ENCODE measurements at regions not wholly inside any gene's neighbourhood (a gene's known extent, or its start where the extent isn't known, plus 50 kb on each side); places are given as distances from the start of the nearest gene placed in this dataset.
"Not testable (repeated sequence)": the region's sequence is repeated elsewhere in the genome, so short reads cannot be mapped to it uniquely, and the experiment has no call there.

- DNase-seq (ENCODE audit: low spot score) = no peak
These were observed 106.7 kb downstream of the FAM174A start for GRCh38 chr5:100641833-100642232.

DNA sequence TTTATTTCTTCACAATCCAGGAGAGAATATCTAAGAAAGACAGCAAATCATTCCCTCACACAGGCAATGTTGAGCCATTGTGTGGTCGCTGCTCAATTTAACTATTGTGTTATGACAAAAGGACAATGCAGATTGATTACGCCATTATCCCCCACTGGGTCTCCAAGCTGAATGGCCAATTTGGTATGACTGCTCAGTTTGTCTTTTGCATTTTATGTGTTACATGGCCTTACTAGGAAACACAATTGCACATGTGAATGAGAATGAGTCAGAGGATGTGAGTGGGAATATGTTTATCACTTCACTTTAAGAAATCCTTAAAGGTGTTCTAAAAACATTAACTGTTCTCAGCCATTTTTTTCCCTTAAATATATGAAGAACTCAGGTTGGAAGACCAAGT is 108.3 kb downstream of the FAM174A start:
- DNase-seq (ENCODE audit: low spot score) = peak; percentile 70

GRCh38 chr5:100644185-100644584 is 109.0 kb downstream of the FAM174A start:
- DNase-seq (ENCODE audit: low spot score) = no peak

DNA sequence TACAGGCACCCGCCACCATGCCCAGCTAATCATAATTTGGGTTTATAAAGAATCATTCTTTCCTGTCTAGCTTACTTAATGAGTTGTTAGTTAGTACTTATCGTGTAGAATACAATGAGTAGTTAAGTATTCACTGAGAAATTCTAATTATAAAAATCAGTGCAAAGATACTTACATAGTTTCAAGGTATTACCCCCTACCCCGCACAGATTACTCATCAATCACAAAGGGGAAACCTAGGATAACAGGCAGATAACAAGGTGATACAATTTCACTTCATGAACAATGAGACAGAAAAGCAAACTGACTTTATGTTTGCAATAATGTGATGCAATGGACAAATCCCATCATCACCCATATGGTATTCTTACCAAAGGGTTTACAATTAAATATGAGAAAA is 109.6 kb downstream of the FAM174A start:
- DNase-seq (ENCODE audit: low spot score) = no peak

DNA sequence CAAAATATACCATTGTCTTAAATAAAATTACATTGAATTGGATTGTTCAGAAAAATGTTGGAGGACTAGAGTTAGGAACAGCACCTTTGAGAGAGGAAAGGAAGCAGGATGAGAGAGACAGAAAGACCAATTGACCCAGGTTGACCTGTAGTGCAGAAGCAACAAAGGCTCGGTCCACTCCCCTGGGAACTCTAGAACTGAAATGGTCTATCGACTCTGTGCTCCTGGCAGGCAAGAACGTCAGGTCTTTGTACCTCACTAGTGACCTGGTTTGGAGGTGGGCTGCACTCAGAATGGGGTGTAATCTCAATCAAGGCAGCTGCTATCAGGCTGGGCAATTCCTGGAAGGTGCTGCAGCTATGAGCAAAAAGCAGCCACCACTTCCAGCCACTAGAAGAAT is 110.8 kb downstream of the FAM174A start:
- DNase-seq (ENCODE audit: low spot score) = no peak

- no peak for DNase-seq (ENCODE audit: low spot score)
These were observed 111.5 kb downstream of the FAM174A start for GRCh38 chr5:100646691-100647090.

DNA sequence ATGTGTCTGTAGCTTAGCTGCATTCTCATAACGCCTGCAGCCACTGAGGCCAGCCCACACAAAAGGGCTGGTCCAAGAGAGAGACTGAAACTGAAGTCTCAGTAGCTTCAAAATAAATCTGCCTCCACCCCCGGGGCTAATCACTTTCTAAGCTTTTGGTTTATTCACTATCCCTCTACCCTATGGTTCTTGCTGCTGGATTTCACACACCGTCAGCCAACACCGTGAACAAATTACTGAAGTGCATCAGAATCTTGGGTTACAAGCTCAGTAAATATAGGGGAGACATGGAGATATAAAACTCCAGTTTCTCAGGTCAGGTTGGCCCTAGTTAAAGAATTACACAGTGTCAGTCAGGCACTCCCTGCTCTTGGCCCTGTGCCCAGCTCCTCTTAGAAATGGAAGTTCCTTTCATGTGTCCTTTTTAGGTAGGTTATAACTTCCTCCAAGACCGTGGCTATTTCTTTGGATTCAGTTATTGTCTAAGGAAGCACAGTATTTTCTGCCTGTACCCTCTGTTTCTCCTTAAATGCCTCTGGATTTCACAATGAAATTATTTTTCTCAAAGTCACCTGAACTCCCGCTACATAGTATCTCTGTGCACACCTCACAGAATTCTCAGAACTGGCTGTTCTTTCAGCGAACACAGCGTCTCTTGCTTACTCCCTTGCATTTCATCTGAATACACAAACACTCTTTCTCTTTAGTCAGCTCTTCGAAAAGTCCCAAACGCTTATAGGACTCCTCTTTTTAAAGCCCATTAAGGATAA is 112.5 kb downstream of the FAM174A start:
- no peak for DNase-seq (ENCODE audit: low spot score)

GRCh38 chr5:100654895-100655294 is 119.7 kb downstream of the FAM174A start:
- no peak for DNase-seq (ENCODE audit: low spot score)

- not testable (repeated sequence) for DNase-seq (ENCODE audit: low spot score)
These were observed 121.6 kb downstream of the FAM174A start for GRCh38 chr5:100656771-100657170.

- DNase-seq (ENCODE audit: low spot score) = no peak
These were observed 124.1 kb downstream of the FAM174A start for GRCh38 chr5:100659080-100659795.

DNA sequence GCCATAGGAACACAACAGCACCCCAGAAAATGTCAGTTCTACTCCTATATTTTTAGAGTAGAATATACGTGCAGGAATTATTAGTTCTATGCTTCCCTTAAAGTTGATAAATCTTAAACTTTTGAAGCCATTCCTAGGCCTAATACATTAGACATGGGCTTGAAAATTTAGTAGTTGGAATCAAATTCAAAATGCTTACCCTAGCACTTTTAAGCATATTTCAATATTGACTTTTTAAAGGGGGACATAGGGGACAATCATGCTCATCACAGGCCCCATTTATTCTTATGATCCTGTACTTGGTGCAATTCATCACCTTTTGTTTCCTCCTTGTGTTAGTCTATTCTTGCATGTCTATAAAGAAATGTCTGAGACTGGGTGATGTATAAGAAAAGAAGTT is 129.0 kb downstream of the FAM174A start:
- DNase-seq (ENCODE audit: low spot score) = no peak

- DNase-seq (ENCODE audit: low spot score) = peak; percentile 10
These were observed 132.0 kb downstream of the FAM174A start for GRCh38 chr5:100667161-100667630.

- DNase-seq (ENCODE audit: low spot score) = peak; percentile 42
These were observed 133.3 kb downstream of the FAM174A start for GRCh38 chr5:100668511-100668910.

DNA sequence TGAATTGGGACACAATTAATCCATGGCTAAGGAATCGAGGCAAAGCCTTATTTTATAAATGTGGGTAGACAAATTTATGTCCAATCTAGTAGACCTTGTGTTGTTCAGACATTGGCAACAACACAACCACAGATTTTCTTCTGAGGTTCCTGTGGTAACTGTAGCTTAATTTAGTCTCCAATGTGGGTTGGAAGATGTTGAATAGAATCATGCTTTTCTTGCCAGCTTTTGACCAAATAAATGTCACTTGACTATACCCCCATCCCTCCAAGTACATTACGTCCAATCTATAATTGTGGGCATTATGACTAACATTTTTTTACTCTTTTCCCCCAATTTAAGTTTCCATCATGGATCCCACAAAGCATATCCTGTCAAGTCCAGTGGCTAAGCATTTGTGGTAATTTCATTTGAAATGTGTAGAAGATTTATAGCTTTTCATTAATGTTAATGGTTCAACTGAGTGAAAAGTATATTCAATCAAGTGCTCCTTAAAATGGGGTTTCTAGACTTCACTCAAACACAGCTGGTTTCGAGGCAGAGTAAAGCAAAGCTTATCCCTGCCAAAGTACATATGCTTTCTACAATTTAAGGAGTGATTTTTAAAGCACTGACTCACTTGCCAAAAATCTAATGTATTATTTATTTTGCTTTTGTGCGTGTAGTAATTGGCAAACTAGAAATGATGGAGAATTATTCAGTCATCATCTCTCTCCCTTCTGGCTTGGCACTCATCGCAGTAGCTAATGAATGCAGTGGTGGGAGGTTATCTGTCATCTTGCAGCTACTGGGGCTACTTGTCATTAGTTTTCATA is 141.8 kb downstream of the FAM174A start:
- DNase-seq (ENCODE audit: low spot score) = no peak

DNA sequence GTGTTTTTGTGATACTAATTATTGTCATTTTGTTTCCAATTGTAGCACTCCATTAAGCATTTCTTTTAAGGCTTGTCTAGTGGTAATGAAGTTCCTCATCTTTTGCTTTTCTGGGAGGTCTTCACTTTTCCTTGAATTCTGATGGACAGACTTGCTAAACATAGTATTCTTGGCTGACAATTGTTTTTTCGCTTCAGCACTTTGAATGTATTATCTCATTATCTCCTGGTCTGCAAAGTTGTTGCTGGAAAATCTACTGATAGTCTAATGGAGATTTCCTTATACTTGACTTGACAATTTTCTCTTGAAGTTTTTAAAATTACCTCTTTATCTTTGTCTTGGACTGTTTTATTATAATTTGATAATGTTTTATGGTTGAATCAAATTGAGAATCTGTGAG is 147.5 kb downstream of the FAM174A start:
- DNase-seq (ENCODE audit: low spot score) = no peak

DNA sequence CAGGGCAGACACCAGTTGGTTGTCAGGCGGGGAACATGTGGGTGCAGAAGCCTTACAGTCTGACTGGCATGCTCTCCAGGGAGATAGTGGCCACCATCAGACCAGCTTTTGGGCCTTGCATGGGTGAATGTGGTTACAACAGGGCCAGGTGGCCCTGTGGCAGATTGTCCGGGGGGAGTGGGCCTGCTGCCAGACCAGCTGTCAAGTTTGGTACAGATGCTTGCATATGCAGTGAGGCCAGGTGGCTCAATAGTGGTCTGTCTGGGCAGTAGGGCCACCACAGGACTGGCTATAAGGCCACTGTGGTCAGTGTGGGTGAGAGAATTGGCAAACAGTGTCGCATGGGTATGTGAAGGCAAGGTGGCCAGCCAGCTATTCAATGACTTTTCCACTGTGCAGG is 148.7 kb downstream of the FAM174A start:
- DNase-seq (ENCODE audit: low spot score) = no peak

- not testable (repeated sequence) for DNase-seq (ENCODE audit: low spot score)
These were observed 149.9 kb downstream of the FAM174A start for GRCh38 chr5:100685122-100685521.

GRCh38 chr5:100688834-100689233 is 153.7 kb downstream of the FAM174A start:
- not testable (repeated sequence) for DNase-seq (ENCODE audit: low spot score)

GRCh38 chr5:100690036-100690560 is 154.9 kb downstream of the FAM174A start:
- DNase-seq (ENCODE audit: low spot score) = no peak

DNA sequence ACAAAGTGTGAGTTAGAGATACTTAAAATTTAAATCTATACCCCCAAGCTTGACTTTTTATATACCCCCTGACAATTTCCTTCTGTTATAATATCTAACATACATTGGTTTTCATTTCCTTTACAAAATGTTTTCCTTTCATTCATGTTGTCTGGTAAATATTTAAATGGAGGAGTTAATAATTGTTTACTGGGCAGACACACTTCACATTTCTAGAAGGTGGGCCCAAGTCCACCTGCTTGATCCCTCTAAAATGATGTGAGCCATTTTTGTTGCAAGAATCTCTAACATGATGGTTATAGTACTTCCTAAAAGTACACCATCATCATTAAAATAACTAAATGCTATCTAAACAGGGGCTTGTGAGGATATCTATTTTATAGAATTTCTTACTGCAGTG is 155.9 kb downstream of the FAM174A start:
- no peak for DNase-seq (ENCODE audit: low spot score)

DNA sequence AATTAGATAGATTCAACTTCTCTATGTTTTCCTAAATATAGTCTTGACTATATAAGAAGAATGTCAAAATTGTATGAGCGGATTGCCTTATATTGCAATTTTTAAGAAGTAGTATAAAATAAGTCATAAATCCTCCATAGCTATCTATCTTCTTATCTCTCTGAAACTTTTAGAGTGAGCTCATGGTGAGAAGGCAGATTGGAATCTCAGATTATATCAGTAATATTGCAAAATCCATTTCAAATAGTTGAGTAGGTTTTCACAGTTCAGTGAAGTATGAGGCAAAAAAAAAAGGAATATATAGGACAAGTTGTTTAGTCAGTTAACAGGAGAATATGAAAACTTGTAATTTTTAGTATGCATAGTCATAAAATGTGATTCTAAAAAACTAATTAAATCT is 156.4 kb downstream of the FAM174A start:
- DNase-seq (ENCODE audit: low spot score) = no peak

DNA sequence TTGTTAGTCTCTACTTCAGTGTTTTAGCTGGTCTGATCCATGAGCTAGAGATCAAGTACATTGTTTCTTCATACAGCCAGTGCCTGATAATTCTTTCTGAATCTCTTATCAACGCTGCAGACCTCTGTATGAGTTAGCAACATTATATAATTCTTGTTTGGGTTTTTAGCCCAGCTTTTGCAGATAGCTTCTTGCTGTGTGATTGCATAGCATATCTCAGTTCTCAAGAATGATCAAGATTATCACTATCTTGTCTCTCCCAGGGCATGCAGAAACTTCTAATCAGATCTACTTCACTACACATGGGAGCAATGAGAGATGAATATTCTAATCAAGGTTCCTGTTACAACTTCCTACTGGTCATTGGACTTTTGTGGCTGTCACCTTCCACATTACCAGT is 158.3 kb downstream of the FAM174A start:
- DNase-seq (ENCODE audit: low spot score) = no peak
